Fibroblast of gingiva (primary cell): ENCODE measurements at regions not wholly inside any gene's neighbourhood (a gene's known extent, or its start where the extent isn't known, plus 50 kb on each side); places are given as distances from the start of the nearest gene placed in this dataset.

ENCODE experiments used
- DNase-seq: peaks from one replicate; pipeline ENCODE4 v3.0.0-alpha.2; 2011; ENCODE audit warnings: low read depth

DNA sequence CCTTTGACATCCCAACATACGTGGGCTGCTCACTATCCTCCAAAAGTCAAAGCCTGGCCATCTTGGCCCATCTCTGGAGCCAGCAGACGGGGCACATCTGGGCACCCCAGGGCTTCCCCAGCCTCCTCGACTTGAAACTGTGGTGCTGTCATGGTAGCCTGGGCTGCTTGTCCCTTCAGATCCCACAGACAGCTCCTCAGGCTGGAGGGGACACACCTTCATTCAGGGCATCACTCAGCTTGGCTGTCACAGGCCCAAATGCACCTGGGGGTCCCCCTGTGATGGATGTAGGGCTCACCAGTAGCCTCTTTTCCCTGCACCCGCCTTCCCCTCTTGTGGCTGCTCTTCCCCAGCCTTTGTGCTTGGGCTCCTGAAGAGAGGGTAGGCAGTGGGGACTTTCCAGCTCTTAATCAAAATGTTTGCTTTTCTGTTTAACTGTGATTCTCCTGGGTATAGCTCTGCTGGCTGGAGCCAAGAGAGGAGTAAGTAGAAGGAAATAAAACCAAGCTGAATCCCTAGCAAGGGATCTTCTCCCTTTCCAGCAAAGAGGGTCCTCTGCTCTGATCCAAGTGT, 92.3 kb downstream of the GYPC start:
- DNase-seq, result no peak

DNA sequence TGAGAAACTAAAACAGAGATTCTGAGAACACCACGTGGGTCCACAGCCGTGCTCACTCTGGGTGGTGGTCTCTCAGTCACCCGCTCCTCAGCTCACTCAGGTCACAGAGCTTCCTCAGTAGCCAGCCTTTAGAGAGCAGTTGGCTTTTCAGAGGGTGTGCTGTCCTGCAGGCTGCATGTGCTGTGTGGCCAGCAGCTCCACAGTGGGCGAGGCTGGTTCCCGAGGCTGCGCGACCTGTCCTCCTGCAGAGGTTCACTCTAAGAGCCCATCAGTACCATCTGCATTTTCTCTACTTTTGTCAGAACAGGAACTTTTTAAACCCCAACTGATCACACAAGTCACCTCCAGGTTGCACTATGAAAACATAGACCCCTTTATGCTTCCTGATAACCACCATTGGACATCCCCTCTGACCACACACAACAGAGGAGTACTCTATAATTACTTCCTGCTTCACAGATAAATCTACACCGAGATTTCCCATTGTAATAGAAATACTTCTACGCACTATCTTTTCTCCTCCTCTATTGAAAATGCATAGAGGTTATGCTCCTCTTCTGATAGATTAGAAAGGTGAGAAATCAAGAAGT, 93.1 kb downstream of the GYPC start:
- DNase-seq, result no peak

DNA sequence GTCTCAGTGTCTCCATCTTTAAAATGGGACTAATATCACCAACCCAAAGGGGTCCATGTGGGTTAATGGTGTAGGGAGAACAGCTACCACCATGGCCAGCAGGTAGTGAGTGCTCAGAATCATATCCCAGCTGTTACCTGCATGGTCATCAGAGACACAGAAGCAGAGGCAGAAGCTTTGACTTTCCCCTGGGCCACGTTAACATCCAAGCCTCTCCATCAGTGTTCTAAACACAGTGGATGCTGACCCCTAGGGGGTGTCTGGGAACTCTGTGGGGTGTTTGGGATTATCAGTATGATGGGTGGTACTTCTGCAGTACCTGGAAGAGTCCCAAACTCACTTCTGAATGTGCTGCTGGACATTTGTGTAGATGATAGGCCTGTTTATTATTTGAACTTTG, 93.6 kb downstream of the GYPC start:
- no peak for DNase-seq

DNA sequence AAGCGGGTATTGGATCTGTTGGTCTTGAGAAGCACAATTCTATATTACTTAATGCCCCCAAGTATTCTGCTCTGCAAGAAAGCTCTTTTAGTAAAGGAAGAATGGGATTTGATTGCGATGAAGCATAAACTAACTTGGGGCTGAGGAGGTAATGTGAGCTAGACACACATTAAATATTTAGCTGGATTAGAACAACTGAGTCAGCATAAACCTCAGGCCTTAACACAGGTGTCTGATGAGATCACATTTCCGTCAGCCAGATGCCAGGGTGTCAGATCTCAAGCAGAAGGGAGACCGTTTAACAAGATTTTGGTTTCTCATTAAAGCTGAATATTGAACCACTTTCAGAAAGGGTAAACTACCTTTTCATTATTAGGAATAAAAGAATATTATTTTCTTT, 94.5 kb downstream of the GYPC start:
- DNase-seq, result no peak

DNA sequence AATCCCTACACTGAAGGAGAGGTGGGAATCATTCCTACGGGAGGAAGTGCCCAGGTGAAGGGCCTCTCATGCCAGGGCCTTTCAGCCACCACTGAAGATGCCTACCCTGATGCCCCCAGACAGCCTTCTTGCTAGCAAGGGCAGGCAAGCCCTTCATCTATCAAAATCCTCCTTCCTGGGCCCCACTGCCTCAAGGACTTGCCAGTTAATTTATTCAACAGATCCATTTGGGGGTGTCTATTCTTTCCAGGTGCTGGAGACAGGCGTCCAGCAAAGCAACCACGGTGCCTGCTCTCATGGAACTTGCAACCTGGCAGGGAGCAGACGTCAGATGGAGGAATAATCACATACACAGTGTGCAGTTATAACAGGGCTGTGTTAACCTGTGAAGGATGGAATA, 95.5 kb downstream of the GYPC start:
- DNase-seq, result no peak

DNA sequence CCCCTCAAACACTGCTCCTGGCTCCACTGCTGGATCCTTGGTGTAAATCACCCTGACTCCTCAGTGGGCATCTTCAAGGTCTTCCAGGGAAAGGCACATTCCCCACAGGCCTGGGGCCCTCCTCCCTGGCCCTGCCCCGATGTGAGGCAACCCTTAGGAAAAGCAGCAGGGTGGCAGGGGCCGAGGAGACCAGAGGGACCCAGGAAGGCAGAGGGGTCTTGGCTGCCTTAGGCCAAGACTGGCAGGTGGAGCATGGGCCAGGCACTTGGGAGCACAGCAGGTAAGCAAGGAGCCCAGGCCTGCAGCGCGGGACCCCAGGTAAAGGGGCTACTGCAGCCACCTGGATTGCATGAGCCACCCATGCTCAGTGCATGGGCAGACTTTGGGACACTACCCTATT, 96.9 kb downstream of the GYPC start:
- DNase-seq, result no peak

DNA sequence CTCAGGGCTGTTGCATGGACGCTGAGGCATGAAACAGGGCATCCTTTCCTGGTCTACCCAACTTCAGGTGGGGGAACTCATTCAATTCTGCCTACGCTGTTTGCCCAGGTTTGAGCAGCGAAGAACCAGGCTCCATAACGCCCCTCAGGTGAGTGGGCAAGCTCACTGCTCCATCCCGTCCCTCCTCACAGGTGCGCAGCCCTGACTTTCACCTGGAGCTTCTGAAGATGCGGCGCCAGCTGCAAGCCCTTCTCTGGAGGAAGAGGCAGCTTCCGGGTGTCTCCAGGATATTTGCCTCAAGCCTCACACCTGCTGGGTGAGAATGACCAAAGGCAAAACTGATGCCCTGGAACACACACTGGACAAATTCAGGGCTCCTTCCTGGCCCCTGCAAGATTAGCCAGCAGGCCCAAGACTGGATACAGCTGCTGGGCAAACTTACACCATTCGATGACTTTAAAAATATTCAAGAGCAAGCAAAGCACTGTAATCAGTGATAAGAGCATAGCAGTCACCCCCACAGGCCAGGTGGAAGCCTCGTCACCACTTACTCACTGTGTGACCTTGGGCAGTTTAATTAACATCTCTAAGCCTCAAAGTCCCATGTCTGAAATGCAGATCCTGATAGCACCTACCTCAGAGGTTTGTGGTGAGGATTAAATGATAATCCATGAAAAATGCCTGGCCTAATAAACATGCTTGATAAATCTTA, 97.7 kb downstream of the GYPC start:
- DNase-seq, result no peak

DNA sequence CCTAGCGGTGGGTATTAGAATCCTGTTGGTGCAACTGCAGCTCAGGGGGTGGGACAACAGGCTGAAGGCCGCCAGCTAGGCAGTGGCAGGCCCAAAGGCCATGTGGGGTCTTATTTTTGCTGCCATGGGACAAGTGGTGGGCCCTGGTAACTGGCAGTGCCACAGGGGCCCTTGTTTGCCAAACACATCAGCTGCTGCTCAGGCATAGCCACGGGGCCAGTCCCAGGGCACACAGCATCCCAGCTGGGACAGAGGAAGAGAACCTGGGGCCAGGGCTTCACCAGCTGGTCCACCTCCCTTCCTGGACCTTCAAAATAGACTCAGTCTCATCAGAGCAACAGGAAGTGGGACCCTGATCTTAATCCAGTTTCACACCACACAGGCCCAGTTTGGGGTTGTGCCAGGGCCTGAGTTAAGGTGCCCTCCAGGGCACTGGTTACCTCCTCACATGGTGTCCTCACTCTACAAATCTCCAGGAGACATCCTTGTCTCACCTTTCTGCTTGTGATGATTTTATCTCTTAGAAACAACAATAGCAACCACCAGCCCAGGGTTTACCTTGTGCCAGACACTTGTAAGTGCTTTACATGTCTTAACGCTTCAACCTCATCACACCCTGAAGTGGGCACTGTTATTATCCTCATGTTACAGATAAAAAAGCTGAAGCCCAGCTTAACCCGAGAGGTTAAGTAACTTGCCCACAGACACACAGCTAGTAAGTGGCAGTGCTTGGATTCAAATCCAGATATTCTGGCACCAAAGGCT, 98.5 kb downstream of the GYPC start:
- no peak for DNase-seq

DNA sequence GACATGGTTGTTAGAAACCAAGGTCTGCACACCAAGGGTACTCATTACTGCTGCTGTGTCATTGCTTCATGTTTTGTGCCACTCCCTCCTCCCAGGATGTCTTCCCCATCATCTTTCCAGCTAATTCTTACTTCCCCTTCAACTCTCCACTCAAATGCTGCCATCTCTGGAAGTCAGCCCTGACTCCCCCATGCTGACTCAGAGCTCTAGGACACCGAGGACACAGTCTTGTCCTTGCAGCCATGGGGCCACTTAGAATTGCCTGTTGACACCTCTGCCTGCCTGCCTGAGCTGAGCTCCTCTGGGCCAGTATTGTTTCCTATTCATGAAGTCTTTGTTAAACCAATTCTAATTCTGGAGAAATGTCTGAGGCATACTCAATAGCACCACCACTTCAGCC, 100.2 kb downstream of the GYPC start:
- no peak for DNase-seq

DNA sequence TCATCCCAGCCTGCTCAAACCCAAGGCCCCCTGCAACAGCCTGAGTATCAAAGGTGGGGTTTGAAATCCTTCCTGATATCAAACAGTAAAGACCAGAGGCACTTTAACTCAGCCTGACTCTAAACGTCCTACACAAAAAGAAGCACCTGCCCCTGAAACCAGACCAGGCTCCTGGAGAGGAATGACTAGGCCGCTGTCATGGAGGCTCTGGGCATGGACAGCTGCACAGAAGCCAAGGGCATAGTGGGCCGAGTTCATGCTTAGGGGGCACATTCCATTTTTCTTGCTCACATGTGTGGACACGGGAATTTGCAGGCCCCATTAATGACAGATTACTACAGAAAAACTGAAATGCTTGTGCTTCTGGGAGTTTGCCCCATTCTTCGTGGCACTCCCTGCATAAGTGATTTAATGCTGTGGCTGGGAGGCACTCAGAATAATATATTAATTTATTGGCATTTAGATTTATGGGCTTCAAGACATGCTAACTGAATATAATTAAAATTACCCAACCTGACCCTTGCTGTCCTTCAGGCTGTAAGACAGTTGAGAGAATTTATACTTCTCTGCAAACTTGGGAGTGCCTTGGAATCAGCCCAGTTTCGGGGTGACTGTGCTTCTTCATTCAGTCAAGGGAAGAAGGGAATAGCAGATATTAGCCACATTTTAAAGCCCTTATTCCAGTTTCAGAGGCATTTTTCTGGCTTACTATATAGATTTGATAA, 105.5 kb downstream of the GYPC start:
- no peak for DNase-seq

DNA sequence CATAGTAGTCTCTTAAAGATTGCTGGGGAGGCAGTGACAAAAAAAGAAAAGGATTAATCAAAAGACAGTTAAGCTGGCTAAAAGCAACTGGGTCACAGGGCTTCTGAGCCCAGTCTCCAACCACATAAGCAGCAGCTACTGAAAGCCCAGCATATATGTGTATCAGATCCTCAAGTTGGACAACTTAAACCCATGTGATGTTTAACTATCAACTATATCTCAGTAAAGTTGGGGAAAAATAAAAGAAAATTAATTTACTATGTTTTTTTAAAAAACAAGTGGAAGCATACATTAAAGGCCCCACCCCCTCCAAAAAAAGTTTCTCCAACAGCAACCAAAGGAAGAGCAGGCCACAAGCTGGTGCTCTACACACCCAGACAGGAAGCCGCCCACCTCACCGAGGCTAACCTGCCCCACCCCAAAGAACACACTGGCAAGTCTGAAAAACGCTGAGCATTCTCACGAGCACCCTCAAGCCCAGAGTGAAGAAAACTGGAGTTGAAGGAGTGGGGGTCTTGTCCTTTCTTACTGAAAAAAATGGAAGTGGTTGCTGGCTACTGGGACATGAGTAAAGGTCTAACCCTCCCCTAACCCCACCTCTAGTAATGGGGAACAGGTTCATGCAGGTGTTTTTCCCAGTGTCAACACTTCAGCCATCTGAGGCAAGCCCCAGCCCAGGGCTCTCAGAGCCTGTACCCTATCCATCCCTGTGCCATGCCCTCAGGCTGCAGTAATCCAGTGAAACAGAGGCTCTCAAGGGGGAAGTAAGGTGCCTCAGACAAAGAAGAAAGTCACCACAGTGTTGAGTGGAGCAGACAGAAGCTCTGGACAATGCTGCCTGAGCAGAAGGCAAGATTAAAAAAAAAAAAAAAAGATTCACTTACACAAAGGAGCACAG, 106.3 kb downstream of the GYPC start:
- DNase-seq, result no peak

DNA sequence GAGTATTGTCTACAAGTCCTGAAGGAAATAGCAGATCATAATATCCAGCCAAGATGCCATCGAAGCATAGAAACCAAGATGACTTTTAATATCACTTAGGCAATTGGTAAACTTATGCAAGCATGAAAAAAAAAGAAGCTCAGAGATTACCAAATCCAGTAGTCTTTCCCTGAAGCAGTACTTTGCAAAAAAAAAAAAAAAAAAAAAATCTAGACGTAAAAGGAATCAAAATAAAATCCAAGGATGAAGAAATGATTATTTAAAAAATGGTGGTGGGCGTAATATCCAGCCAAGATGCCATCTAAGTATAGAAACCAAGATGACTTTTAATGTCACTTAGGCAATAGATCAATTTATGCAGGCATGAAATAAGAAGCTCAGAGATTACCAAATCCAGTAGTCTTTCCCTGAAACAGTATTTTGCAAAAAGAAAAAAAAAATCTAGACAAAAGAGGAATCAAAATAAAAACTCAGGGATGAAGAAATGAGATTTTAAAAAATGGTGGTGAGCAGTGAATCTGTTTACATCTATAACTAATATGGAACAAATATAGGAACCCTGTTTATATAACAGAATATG, 108.8 kb downstream of the GYPC start:
- DNase-seq, result no peak

DNA sequence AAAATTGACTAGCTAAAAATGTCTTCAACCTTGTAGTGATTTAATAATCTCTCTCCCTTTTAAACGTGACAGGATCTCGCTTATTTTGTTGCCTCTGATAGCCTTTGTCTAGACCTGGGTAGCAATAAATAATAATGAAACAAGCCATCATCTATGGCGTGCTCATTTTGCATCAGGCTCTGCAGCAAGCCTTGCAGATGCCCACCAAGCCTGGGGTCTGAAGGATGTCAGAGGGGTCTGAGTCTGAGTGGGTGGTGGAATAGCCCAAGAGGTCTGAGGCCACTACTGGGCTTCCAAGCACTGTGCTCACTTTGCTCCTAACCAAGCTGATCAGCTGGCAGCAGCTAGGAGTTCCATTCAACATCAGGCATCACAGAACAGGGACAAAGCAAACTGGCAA, 109.4 kb downstream of the GYPC start:
- DNase-seq, result no peak

DNA sequence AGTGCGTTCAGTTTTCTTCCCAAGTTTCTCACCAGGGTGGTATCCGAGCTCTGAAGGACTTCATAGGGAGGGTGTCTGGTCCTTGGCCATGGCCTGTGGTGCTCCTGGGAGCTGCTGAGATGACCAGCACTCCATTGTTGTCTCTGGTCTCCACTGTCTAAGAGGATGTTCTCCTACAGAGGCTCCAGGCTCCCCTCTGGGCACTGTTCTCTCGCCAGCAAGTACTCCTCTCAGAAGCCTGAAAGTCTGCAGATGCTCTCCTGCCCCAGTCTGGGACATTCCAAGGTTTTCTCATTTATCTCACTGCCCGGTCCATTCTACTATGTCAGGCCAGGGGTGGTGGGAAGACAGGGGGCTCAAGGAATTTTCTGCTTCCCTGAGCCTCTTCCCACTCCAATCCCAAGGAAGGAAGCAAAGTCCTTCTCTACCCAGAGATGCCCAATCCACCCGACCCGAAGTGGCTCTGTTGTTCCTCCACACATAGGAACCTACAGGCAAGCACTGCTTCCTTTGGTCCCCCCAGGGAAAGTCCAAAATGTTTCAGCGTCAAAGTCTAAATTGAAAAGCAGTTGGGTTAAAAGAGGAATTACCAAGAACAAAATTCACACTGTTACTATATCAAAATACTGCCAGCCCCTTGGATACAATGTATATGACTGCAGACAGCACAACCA, 110.5 kb downstream of the GYPC start:
- no peak for DNase-seq

DNA sequence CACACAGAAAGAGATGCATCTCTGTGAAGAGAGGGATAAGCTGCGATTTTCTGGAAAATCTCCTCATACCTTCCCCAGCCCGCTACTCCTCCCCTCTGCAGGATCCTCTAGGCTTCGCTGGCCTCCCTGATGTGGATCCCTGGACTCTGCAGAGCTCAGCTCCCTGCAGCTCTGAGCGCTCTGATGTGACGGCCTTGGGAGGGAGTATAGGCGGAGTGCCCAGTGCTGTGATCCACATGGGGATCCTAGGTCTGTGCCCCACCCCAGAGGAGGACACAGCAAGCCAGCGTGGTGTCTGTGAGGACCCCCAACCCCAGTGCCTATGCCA, 111.0 kb downstream of the GYPC start:
- no peak for DNase-seq

DNA sequence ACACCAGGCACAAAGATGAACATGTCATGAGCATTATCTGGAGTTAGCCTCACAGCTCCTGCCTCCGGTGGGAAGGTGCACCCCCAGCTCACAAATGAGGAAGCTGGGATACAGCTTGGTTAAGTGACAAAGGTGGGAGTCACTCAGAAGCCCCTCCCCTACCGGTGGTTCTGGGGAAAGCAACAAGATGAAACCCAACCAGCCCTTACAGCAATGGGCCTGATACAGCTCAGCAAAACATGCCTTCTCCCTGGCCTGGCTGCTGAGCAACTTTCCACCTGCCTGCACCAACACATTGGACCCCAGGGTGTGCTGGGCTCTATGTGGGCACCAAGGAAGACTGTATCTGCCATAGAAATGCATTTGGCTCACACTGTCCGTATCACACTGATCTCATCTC, 113.2 kb downstream of the GYPC start:
- DNase-seq, result no peak

DNA sequence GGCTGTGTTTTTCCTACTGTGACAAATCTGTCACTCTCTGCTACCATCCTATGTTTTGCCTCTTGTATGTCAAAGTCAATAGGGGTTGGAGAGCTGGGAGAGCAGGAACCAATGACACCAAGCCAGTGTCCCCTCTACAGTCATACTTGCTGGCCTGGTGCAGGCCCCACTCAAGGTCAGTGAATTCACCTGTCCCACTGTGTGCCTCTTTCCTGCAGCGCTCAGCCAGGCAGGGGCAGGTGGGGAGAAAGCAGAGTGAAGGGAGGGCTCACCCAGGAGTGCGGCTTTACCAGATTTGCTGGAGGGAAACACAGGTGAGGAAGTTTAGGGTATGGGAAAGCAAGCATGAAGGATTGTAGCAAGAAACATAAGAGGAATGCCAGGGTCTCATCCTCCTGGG, 114.5 kb downstream of the GYPC start:
- DNase-seq, result no peak

DNA sequence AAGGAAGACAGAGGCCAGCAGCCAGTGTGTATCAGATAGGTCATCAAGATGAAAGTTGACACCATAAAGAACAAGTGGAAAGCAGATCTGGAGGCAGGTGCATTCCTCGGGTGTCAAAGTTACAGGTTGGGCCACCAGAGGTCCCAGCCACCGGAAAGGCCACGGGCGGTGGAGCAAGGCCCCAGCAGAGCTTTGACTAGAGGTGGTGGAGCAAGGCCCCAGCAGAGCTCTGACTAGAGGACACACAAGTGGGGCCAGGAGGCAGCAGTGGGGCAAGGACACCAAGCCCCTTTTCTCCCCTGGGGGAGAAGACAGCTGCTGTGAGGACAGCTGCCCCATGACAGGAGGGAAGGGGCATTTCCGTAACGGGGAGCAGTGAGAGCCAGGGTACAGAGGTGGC, 115.1 kb downstream of the GYPC start:
- no peak for DNase-seq

DNA sequence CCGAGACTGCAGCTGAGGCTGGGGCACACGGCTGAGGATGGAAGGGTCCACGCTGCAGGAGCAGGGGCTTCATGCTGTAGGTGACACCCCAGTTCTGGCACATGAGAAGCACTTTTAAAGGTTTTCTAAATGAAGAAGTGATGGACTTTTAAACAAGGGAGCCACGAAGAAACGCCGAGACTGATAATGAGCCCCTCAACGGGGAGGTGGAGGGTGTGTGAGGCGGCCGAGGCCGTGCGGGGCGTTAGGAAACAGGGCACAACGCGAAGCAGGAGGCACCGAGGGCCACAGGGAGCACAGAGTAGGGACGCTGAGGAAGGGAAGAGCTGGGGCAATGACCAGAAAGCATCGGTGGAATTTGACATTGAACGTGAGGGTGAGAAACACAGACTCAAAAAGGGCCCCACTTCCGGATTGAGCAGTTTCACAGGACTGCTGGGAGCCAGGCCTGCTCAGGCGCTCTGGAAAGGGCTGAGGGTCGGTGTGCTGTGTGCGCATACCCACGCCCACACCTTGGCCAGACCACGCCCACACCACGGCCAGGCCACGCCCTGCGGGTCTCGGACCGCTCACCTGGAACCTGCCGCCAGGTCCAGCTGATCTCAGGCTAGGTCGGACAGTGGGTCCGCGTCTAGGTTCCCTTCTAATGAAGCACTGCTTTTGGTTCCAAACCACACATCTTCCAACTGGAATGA, 115.7 kb downstream of the GYPC start:
- no peak for DNase-seq

DNA sequence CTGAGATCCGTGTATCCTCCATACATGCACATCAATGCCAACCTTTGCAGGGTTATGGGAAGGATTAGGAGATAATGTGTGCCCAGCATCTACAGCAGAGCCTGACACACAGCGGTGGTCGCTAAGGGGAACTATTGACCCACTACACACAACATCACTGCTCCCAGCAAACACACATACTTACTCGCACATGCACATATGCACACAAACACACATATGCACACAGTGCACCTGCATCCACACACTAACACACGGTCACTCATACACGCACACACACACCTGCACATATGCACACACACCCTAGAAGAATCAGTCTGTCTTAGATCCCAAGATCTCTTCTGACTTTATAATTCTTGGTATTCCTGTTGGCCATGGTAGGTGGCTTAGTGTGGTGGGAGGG, 118.3 kb downstream of the GYPC start:
- no peak for DNase-seq
